ENCODE measurements at regions not wholly inside any gene's neighbourhood (a gene's known extent, or its start where the extent isn't known, plus 50 kb on each side); places are given as distances from the start of the nearest gene placed in this dataset.

DNA sequence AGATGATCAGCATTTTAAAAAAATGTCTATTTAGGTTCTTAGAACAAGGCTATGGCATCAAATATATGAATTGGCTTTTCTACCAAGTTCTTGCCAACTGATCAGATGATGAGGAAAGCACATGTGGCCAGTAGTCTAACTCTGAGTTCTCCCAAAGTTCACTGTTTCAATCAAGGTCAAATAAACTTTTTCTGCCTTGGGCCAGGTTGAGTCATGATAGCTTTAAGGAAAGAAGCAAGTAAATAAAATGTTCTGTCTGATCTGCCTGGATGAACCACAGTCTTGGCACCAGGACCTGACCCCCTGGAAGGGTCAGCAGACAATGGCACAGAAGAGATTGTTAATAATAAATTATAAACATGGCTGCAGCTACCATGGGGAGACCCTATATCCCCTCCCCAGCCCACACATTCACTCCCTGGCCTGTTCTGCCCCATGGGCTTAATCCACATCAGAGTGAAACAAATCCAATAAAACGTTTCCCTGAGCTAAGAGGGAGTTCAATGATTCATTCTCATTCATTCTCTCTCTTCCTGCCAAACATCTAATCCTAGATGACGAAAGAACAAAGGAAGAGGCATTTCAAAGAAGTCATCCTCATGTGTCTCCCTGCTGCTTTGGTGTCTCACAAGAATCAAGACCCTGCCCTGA is 661.6 kb downstream of the DHX35 start:
- no peaks in the 10 kb centered on the region for H3K9me3 Mint-ChIP-seq (ENCODE audit: unreplicated experiment)
- H3K27ac Mint-ChIP-seq (ENCODE audit: unreplicated experiment), result no peak overlapping the region
- no peaks in the 10 kb centered on the region for H3K36me3 Mint-ChIP-seq (ENCODE audit: unreplicated experiment)
- no peaks in the 10 kb centered on the region for H3K4me1 Mint-ChIP-seq (ENCODE audit: low read depth, unreplicated experiment)
- no peak for DNase-seq
- no peaks in the 10 kb centered on the region for H3K27me3 Mint-ChIP-seq (ENCODE audit: unreplicated experiment)
- TF ChIP-seq CTCF (IDR thresholded peaks at IDR 0.05; ENCODE audit: partially characterized antibody, unreplicated experiment), result no peak
- H3K4me3 Mint-ChIP-seq (ENCODE audit: unreplicated experiment), result no peak overlapping the region

DNA sequence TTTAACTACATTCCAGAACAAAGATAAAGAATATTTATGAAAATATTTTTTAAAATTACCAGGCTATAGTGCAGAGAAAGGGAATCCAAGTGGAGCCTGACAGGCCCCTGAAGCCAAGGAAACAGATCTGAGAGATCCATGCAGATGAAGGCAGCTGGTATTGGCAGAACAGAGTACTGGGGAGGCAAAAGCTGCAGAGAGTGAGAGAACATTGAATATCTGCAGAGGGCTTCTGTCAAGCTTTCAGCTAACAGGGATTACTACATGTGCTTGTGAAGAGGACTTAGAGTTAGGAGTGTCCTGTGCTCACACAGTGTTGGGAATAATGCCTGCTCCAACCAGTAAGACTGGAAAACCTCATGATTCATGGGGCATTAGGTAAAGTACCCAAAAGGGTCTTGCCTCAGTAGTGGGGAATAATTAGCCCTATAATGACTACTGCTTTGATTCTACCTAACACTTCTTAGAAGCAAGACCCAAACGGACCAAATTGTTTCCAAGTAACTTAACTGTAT is 657.2 kb downstream of the DHX35 start:
- no peak for TF ChIP-seq CTCF (IDR thresholded peaks at IDR 0.05; ENCODE audit: partially characterized antibody, unreplicated experiment)

DNA sequence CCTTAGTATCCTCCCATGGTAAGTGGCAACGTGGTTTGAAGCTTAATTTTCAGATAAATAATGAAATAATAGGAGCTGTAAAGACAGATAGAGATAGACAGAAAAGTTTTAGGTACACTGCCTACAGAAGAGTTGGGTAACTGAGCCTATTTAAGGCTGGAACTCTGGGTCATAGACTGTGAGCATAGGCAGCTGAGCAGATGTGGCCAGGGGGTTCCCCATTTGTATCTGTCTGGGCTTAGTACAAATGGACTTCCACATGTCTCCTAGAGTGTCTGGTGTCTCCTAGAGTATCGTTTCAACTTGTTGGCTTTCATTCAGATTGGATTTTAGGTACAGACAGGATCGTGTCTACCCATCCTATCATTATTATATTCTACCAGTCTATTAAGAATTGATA is 649.8 kb downstream of the DHX35 start:
- Mint-ChIP-seq H3K27ac (ENCODE audit: unreplicated experiment) (no peak overlapping the region), H3K4me1 (ENCODE audit: low read depth, unreplicated experiment) (peaks cover 2% of the 10 kb centered on the region), H3K4me3 (ENCODE audit: unreplicated experiment) (no peak overlapping the region), H3K27me3 (ENCODE audit: unreplicated experiment) (no peaks in the 10 kb centered on the region), H3K9me3 (ENCODE audit: unreplicated experiment) (no peaks in the 10 kb centered on the region), H3K36me3 (ENCODE audit: unreplicated experiment) (peaks cover 7% of the 10 kb centered on the region)
- TF ChIP-seq CTCF (IDR thresholded peaks at IDR 0.05; ENCODE audit: partially characterized antibody, unreplicated experiment), result no peak
- DNase-seq, result no peak

More for the DNA sequence above, 657.2 kb downstream of the DHX35 start:
- no peak overlapping the region for H3K4me3 Mint-ChIP-seq (ENCODE audit: unreplicated experiment)
- DNase-seq, result no peak
- H3K27me3 Mint-ChIP-seq (ENCODE audit: unreplicated experiment), result no peaks in the 10 kb centered on the region
- no peaks in the 10 kb centered on the region for H3K4me1 Mint-ChIP-seq (ENCODE audit: low read depth, unreplicated experiment)
- no peaks in the 10 kb centered on the region for H3K36me3 Mint-ChIP-seq (ENCODE audit: unreplicated experiment)
- H3K27ac Mint-ChIP-seq (ENCODE audit: unreplicated experiment), result no peak overlapping the region
- no peaks in the 10 kb centered on the region for H3K9me3 Mint-ChIP-seq (ENCODE audit: unreplicated experiment)

DNA sequence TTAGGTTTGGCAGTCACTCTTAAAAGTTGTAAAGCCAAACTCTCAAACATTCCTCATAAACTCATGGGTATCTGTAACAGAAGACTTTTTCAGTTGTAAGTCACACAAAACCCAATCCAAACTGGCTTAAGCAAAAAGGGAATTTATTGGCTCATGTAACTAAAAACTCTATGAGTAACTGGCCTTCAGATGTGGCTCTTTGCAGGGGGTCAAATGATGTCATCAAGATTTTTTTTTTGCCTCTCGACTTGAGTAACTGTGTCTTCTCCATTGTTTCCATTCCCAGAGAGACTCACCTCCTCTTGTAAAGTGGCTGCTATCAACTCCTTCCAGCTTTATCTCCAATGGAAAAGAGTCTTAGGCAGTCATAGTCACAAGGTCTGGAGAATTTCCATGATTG is 645.0 kb downstream of the DHX35 start:
- no peak overlapping the region for H3K4me3 Mint-ChIP-seq (ENCODE audit: unreplicated experiment)
- TF ChIP-seq CTCF (IDR thresholded peaks at IDR 0.05; ENCODE audit: partially characterized antibody, unreplicated experiment), result no peak
- no peaks in the 10 kb centered on the region for H3K27me3 Mint-ChIP-seq (ENCODE audit: unreplicated experiment)
- H3K9me3 Mint-ChIP-seq (ENCODE audit: unreplicated experiment), result no peaks in the 10 kb centered on the region
- peaks cover 7% of the 10 kb centered on the region for H3K36me3 Mint-ChIP-seq (ENCODE audit: unreplicated experiment)
- no peak overlapping the region for H3K27ac Mint-ChIP-seq (ENCODE audit: unreplicated experiment)
- H3K4me1 Mint-ChIP-seq (ENCODE audit: low read depth, unreplicated experiment), result no peaks in the 10 kb centered on the region
- no peak for DNase-seq

GRCh38 chr20:39605908-39606307 is 643.8 kb downstream of the DHX35 start:
- no peaks in the 10 kb centered on the region for H3K4me1 Mint-ChIP-seq (ENCODE audit: low read depth, unreplicated experiment)
- H3K9me3 Mint-ChIP-seq (ENCODE audit: unreplicated experiment), result no peaks in the 10 kb centered on the region
- H3K36me3 Mint-ChIP-seq (ENCODE audit: unreplicated experiment), result no peaks in the 10 kb centered on the region
- H3K4me3 Mint-ChIP-seq (ENCODE audit: unreplicated experiment), result no peak overlapping the region
- no peaks in the 10 kb centered on the region for H3K27me3 Mint-ChIP-seq (ENCODE audit: unreplicated experiment)
- no peak overlapping the region for H3K27ac Mint-ChIP-seq (ENCODE audit: unreplicated experiment)
- TF ChIP-seq CTCF (IDR thresholded peaks at IDR 0.05; ENCODE audit: partially characterized antibody, unreplicated experiment), result no peak
- no peak for DNase-seq

Measured in glutamatergic neuron (in vitro differentiated cells).